HepG2 (cell line): ENCODE measurements at regions not wholly inside any gene's neighbourhood (a gene's known extent, or its start where the extent isn't known, plus 50 kb on each side); places are given as distances from the start of the nearest gene placed in this dataset.
A peak's percentile ranks its signal among the peaks of the same experiment; 100 is the strongest.

ENCODE experiments used
- ATAC-seq: fragments of 200-7000 bp; cut with Tn5 transposase; 3 replicates; pipeline ENCODE4 v1.9.1; 2020; ENCODE audit warnings: mild to moderate bottlenecking, moderate library complexity
- BruUV-seq: library from RNA; stranded (reverse); fragments of 400-500 nt; replicated peaks from 2 replicates; lab custom pipeline; 2021; lab: Mats Ljungman, UMichigan
- CTCF ChIA-PET: fragments of 300-600 bp; formaldehyde crosslinking; extraction: SDS; loops from one replicate; lab custom pipeline; 2021; ENCODE audit warnings: low total read pairs, inconsistent platforms, low intra/inter-chr PET ratio; lab: Yijun Ruan, JAX
- POLR2A ChIA-PET: fragments of 350-600 bp; sonication (Branson Sonifier 250); formaldehyde crosslinking; loops from one replicate; lab custom pipeline; 2020; ENCODE audit warnings: antibody characterized with exemption, inconsistent platforms; lab: Yijun Ruan, JAX
- DNase-seq: peaks from one replicate; pipeline ENCODE4 v3.0.0-alpha.2; 2015; ENCODE audit warnings: low spot score
- FAIRE-seq: peaks from 3 replicates; lab custom pipeline; 2011; peaks lifted over from hg19 to GRCh38; lab: Jason Lieb, UNC
- H2AFZ ChIP-seq: one replicate; pipeline ENCODE4 v1.6.1; 2011; ENCODE audit warnings: low read length, inconsistent platforms
- H3K27ac ChIP-seq: fragments of 300-600 bp; 3 replicates; pipeline ENCODE4 v1.8.0; 2011; ENCODE audit warnings: mixed run types, mild to moderate bottlenecking, mixed read lengths, low read length, inconsistent platforms; ENCODE audit not compliant: insufficient read depth; ENCODE audit errors: extremely low read length
- H3K27me3 ChIP-seq, 2 experiments: fragments of 200-600 bp in 1 of 2; 2 replicates in 1 of 2; 3 replicates in 1 of 2; pipeline versions ENCODE4 v1.6.0 to v1.8.0; 2011; ENCODE audit warnings: low read length in 2 of 2, mild to moderate bottlenecking in 2 of 2, moderate library complexity in 2 of 2, inconsistent platforms in 1 of 2; ENCODE audit not compliant: insufficient read depth in 2 of 2, control insufficient read depth in 1 of 2
- H3K36me3 ChIP-seq, 2 experiments: fragments of 200-600 bp in 1 of 2; replicated peaks in 1 of 2; 2 replicates in 1 of 2; 3 replicates in 1 of 2; pipeline versions ENCODE4 v1.5.1 to v1.8.0; 2011; ENCODE audit warnings: low read length in 2 of 2, inconsistent platforms in 1 of 2; ENCODE audit not compliant: insufficient read depth in 2 of 2, control insufficient read depth in 1 of 2
- H3K4me1 ChIP-seq: 2 replicates; pipeline ENCODE4 v1.5.1; 2012; ENCODE audit warnings: low read length, inconsistent platforms; ENCODE audit not compliant: insufficient read depth
- H3K4me2 ChIP-seq: 2 replicates; pipeline ENCODE4 v1.6.0; 2011; ENCODE audit warnings: low read depth, low read length, inconsistent platforms
- H3K4me3 ChIP-seq, 3 experiments: fragments of 200-600 bp in 1 of 3; sonication (generic), shearing (Covaris generic) in 1 of 3; replicated peaks in 1 of 3; 2 replicates each; pipeline ENCODE4 v1.5.1; 2011 to 2016; ENCODE audit warnings: low read length in 3 of 3, inconsistent platforms in 2 of 3, low read depth in 2 of 3, mild to moderate bottlenecking in 2 of 3, control low read depth in 1 of 3, mixed read lengths in 1 of 3; ENCODE audit not compliant: insufficient read depth in 1 of 3
- H3K79me2 ChIP-seq: one replicate; pipeline ENCODE4 v1.6.1; 2011; ENCODE audit warnings: low read length, inconsistent platforms; ENCODE audit not compliant: insufficient read depth
- H3K9ac ChIP-seq: 2 replicates; pipeline ENCODE4 v1.6.0; 2011; ENCODE audit warnings: mild to moderate bottlenecking, low read depth, low read length, inconsistent platforms; ENCODE audit not compliant: insufficient read depth
- H3K9me3 ChIP-seq: 2 replicates; pipeline ENCODE4 v1.5.1; 2012; ENCODE audit warnings: mild to moderate bottlenecking, low read length
- H4K20me1 ChIP-seq: 2 replicates; pipeline ENCODE4 v1.6.0; 2011; ENCODE audit warnings: inconsistent platforms, mild to moderate bottlenecking, low read length, moderate library complexity; ENCODE audit not compliant: insufficient read depth
- HOXA3 ChIP-seq: sonication (generic); formaldehyde crosslinking; IDR thresholded peaks from 2 replicates; pipeline ENCODE4 v1.5.0; 2020; ENCODE audit warnings: missing genetic modification reagents
- MAFF ChIP-seq: IDR thresholded peaks from 2 replicates; pipeline ENCODE4 v1.6.1; 2011; ENCODE audit warnings: low read depth, low read length, improper control_type of control experiment
- MAFK ChIP-seq, 2 experiments: IDR thresholded peaks in 1 of 2; conservative IDR thresholded peaks in 1 of 2; 2 replicates each; pipeline ENCODE4 v1.6.1; 2011; ENCODE audit warnings: improper control_type of control experiment in 2 of 2, low read length in 2 of 2
- SOX13 ChIP-seq, 3 experiments: fragments of 450-650 bp in 1 of 3; sonication (generic) in 1 of 3; formaldehyde crosslinking in 1 of 3; IDR thresholded peaks in 2 of 3; conservative IDR thresholded peaks in 1 of 3; 2 replicates each; pipeline versions ENCODE4 v1.5.0 to v1.6.1; 2016 to 2020; ENCODE audit warnings: antibody characterized with exemption in 1 of 3, mild to moderate bottlenecking in 1 of 3, missing compliant biosample characterization in 1 of 3, missing genetic modification reagents in 1 of 3, moderate library complexity in 1 of 3
- ZNF660 ChIP-seq: sonication (generic); formaldehyde crosslinking; IDR thresholded peaks from 2 replicates; pipeline ENCODE4 v1.5.1; 2020; ENCODE audit warnings: mild to moderate bottlenecking, low read depth, missing genetic modification reagents, borderline replicate concordance
- WGBS: methylation state at CpG from one replicate; pipeline ENCODE4 v1.1.6; 2017; ENCODE audit warnings: low lambda C conversion rate; 5-methylcytosine and 5-hydroxymethylcytosine counted together
- in situ Hi-C: cut with HindIII; loops from 2 replicates; pipeline ENCODE4 v1.10.0; 2017; ENCODE audit warnings: low pct_unique_long_range_greater_than_20kb; ENCODE audit not compliant: extremely low pct_ligation_motif_present
- intact Hi-C: fragments of 100-400 bp; cut with micrococcal nuclease; formaldehyde crosslinking; loops from one replicate; pipeline ENCODE4 v1.10.0; 2022; ENCODE audit not compliant: unreplicated experiment
- TF ChIP-seq, protein P1 (sequence below), 2 experiments: sonication (generic) in 1 of 2; formaldehyde crosslinking in 1 of 2; IDR thresholded peaks; 2 replicates each; pipeline versions ENCODE4 v1.4.0 to v1.6.1; 2016 to 2020; ENCODE audit warnings: borderline replicate concordance in 1 of 2, low read depth in 1 of 2, mild to moderate bottlenecking in 1 of 2, missing genetic modification reagents in 1 of 2

- DNase-seq (no peak), FAIRE-seq (no peak), ATAC-seq (no peak)
- Histone ChIP-seq H4K20me1 (no peaks in the 10 kb centered on the region), H3K36me3 (no peaks in the 10 kb centered on the region), H3K4me3 (no peak overlapping the region), H3K79me2 (no peaks in the 10 kb centered on the region), H3K27ac (no peak overlapping the region), H2AFZ (no peak overlapping the region), H3K27me3 (no peaks in the 10 kb centered on the region), H3K9ac (no peak overlapping the region), H3K4me1 (no peaks in the 10 kb centered on the region), H3K9me3 (peaks cover 16% of the 10 kb centered on the region; the same call in 1 of the 2 replicates), H3K4me2 (no peak overlapping the region)
- under 1% methylated on average over 4 of the region's 4 CpGs for WGBS
- no TSS peak for BruUV-seq
- no peak for TF ChIP-seq ZNF660 (CRISPR knock-in tag)
- peak; percentile 85 for TF ChIP-seq MAFF
- no peak for TF ChIP-seq HOXA3 (CRISPR knock-in tag)
- peak; percentile 71 to 84 for TF ChIP-seq MAFK (conservative IDR thresholded peaks at IDR 0.05 in 1 of 2, IDR thresholded peaks at IDR 0.05 in 1 of 2; ENCODE audit: low read length in 2 of 2)
- TF ChIP-seq SOX13 (IDR thresholded peaks at IDR 0.05), result no peak
- no peak for TF ChIP-seq SOX13 (CRISPR knock-in tag; conservative IDR thresholded peaks at IDR 0.05 in 1 of 2, IDR thresholded peaks at IDR 0.05 in 1 of 2)
- intact Hi-C loops (no loop called here), in situ Hi-C loops (no loop called here)
- CTCF ChIA-PET, result no interaction called here
- POLR2A ChIA-PET, result no interaction called here
These were observed 68.4 kb upstream of the MALRD1 start for GRCh38 chr10:18980089-18980629.

GRCh38 chr10:18984531-18984930, 64.1 kb upstream of the MALRD1 start:
- CTCF ChIA-PET, result no interaction called here
- no peak for ATAC-seq
- intact Hi-C loops, result no loop called here

More at GRCh38 chr10:18984531-18984930, 64.1 kb upstream of the MALRD1 start:
- Histone ChIP-seq H3K9ac (no peak overlapping the region), H3K36me3 (no peaks in the 10 kb centered on the region), H3K4me3 (no peak overlapping the region), H3K27ac (no peak overlapping the region), H3K79me2 (no peaks in the 10 kb centered on the region), H3K9me3 (peaks cover 37% of the 10 kb centered on the region; the same call in 1 of the 2 replicates), H3K4me2 (no peak overlapping the region), H2AFZ (no peak overlapping the region), H4K20me1 (no peaks in the 10 kb centered on the region), H3K27me3 (no peaks in the 10 kb centered on the region), H3K4me1 (no peaks in the 10 kb centered on the region)
- in situ Hi-C loops, result no loop called here
- TF ChIP-seq MAFF (peak; percentile 78), MAFK (conservative IDR thresholded peaks at IDR 0.05 in 1 of 2, IDR thresholded peaks at IDR 0.05 in 1 of 2; ENCODE audit: low read length in 2 of 2) (peak; percentile 65 to 76)
- TF ChIP-seq, protein P1, sequence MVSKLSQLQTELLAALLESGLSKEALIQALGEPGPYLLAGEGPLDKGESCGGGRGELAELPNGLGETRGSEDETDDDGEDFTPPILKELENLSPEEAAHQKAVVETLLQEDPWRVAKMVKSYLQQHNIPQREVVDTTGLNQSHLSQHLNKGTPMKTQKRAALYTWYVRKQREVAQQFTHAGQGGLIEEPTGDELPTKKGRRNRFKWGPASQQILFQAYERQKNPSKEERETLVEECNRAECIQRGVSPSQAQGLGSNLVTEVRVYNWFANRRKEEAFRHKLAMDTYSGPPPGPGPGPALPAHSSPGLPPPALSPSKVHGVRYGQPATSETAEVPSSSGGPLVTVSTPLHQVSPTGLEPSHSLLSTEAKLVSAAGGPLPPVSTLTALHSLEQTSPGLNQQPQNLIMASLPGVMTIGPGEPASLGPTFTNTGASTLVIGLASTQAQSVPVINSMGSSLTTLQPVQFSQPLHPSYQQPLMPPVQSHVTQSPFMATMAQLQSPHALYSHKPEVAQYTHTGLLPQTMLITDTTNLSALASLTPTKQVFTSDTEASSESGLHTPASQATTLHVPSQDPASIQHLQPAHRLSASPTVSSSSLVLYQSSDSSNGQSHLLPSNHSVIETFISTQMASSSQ (IDR thresholded peaks at IDR 0.05; ENCODE audit: low read depth), result no peak
- TF ChIP-seq, protein P1 (CRISPR knock-in tag; IDR thresholded peaks at IDR 0.05; ENCODE audit: borderline replicate concordance), result no peak
- 1% methylated on average over 3 of the region's 3 CpGs for WGBS
- DNase-seq (no peak), FAIRE-seq (no peak)
- POLR2A ChIA-PET, result no interaction called here
- no TSS peak for BruUV-seq
